GM19455 (cell line): ENCODE measurements at regions not wholly inside any gene's neighbourhood (a gene's known extent, or its start where the extent isn't known, plus 50 kb on each side); places are given as distances from the start of the nearest gene placed in this dataset.

Experiments
- ATAC-seq: cut with Tn5 transposase; IDR thresholded peaks from one replicate; pipeline ENCODE4 v1.9.1; 2021; ENCODE audit not compliant: unreplicated experiment

DNA sequence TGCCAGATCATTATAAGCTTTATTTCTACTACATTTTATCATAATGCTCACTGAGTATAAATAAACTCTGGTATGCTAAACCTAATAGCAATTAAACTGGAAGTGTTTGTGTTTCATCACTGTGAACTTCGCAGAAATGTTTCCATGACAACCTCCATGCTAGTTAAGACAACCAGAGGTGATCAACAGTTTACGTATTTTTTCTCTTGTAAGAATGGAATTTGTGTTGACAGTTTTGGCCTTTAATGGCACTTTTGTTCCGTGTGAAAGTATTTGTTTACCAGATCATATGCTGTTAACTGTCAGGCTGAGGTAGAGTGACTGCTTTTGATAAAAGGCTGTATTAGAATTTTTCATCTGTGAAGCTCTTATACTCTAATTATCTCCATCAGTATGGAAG, 212.1 kb upstream of the PPP1R3A start:
- no peak for ATAC-seq

DNA sequence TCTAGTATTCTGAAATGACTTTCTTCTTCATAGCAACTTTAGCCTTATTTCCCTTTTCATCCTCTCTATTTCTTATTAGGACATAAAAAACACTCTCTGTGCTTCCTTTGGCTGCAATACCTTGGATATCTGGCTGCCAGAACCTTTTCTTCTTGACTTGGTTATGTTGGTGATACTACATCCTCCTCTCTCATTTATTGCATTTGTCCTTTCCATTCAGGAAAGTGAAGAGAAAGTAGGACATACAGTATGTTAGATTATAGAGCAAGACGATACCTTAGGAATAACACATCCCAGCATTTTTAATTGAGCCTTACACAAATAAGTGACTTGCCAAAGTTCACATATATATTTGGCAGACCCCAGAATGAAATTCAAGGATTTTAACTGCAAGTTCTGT, 210.1 kb upstream of the PPP1R3A start:
- no peak for ATAC-seq

GRCh38 chr7:114126095-114126494, 207.3 kb upstream of the PPP1R3A start:
- no peak for ATAC-seq

GRCh38 chr7:114112806-114113205, 194.0 kb upstream of the PPP1R3A start:
- no peak for ATAC-seq

DNA sequence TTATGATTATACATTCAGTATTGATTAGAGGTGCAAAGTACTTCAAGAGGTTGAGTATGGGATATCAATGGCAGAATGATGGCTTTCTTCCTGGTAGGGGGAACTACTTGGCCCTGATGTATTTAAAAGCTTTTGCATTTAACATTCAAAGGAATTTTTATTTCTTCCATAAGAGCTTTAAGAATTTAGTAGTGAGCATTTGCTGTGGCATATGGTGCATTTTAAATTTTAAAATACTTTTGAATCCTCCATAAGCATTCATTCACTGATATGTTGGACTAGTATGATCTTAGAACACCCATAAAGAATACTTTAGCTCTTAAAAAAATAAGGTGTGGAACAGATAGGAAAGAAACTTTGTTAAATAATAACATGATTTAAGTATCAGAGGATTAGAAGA, 191.9 kb upstream of the PPP1R3A start:
- no peak for ATAC-seq

DNA sequence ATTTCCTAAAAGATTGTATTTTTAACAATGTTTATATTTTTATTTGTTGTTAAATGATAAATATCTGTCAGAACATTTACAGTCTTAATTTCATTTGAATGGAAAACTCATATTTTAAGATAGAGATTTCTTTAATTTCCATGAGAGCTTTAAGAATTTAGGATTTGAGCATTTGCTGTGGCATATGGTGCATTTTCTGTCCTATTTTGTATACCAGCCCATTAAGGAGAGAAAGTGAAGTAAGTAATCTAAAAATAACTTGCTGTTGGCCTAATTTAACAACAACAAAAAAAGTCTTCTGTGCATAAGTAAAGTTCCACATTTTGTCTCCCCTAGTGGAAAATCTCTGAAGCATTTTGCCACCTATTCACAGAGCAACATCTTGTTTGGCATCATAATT, 190.9 kb upstream of the PPP1R3A start:
- no peak for ATAC-seq

- ATAC-seq = no peak
These were observed 190.5 kb upstream of the PPP1R3A start for GRCh38 chr7:114109304-114109703.

DNA sequence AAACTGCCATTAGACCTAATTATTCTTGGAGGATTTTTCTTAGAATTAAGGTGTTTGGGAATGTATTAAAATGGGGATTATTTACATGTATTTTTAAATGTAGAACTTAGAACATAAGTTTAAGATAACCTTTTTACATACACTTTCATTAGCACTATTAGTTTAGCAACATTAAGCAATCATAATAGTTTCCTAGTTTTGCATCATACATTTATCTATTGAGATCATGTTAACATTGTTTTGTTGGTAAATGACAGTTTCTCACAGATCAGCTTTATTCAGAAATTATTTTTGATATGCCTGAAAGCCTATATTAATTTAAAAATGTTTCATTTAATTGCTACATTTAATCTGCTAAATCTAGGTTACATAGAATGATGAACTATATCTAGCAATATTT, 189.7 kb upstream of the PPP1R3A start:
- ATAC-seq = no peak

DNA sequence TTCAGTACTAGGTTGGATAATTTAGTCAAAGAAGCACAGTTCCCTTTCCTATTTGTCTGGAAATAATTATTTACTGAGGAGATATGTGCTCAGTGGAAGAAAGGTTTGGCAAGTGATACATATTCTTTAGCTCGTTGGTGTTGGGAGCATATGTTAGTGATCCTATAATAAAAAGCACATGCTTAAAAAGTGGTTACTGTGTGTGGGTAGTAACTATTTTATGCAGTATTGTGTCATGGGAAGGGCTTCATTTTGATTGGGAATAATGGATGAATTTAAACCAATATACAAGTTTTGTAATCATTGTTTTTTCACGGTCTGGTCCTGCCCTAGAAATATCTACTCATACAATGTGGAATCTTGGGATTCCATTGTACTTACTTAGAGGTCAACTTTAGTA, 188.7 kb upstream of the PPP1R3A start:
- ATAC-seq = no peak

- no peak for ATAC-seq
These were observed 185.2 kb upstream of the PPP1R3A start for GRCh38 chr7:114104035-114104434.

DNA sequence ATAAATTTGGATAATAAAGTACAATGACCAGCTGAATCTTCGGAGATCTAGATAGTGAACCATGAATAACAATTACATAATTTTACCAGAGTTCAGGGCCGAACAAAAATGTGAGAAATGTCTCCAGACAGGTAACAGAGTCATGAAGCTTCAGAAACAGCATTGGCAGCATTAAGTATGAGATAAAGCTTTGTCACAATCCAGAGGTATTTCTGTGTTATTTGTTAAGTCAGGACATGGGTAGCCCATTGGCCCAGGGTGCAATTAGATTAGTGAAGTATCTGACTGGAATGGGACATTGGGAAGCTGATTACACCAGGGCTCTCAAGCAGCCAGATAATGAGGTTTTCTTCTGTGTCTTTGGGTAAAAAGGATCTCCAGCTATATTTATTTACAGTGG, 184.2 kb upstream of the PPP1R3A start:
- no peak for ATAC-seq

- no peak for ATAC-seq
These were observed 183.3 kb upstream of the PPP1R3A start for GRCh38 chr7:114102131-114102530.

- no peak for ATAC-seq
These were observed 182.0 kb upstream of the PPP1R3A start for GRCh38 chr7:114100810-114101209.

DNA sequence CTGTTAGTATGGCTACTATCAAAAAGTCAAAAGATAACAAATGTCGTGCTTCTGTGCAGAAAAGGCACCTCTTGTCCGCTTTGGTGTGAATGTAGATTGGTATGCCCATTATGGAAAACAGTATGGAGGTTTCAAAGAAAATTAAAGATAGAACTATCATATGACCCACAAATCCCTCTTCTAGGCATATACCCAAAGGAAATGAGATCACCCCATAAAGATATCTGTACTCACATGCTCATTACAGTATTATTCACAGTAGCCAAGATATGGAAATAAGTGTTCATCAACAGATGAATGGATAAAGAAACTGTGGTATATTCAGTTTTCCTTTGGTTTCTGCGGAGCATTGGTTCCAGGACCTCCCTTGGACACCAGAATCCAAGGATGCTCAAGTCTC, 180.5 kb upstream of the PPP1R3A start:
- ATAC-seq = no peak

GRCh38 chr7:114095885-114096284, 177.1 kb upstream of the PPP1R3A start:
- ATAC-seq = no peak

GRCh38 chr7:114088470-114088940, 169.7 kb upstream of the PPP1R3A start:
- ATAC-seq = no peak

GRCh38 chr7:114087653-114088469, 169.1 kb upstream of the PPP1R3A start:
- no peak for ATAC-seq

- no peak for ATAC-seq
These were observed 168.3 kb upstream of the PPP1R3A start for GRCh38 chr7:114086914-114087652.

DNA sequence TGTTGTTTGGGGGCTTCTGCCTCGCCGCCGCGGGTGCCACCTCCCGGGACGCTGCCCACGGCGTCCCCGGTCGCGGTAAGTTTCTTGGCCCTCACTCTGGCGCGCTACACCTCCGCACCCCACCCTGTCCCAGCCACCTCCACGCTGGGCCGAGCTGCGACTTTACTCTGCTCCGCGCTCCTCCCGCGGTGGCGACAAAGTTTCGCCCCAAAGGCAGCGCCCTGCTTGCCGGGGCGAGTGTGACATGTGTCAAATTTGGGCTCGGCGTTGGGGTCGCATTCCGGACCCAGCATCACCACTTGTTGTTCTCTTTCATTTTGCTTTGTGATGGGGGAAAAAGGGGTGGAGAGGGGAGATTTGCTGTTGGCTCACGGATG, 167.7 kb upstream of the PPP1R3A start:
- no peak for ATAC-seq

DNA sequence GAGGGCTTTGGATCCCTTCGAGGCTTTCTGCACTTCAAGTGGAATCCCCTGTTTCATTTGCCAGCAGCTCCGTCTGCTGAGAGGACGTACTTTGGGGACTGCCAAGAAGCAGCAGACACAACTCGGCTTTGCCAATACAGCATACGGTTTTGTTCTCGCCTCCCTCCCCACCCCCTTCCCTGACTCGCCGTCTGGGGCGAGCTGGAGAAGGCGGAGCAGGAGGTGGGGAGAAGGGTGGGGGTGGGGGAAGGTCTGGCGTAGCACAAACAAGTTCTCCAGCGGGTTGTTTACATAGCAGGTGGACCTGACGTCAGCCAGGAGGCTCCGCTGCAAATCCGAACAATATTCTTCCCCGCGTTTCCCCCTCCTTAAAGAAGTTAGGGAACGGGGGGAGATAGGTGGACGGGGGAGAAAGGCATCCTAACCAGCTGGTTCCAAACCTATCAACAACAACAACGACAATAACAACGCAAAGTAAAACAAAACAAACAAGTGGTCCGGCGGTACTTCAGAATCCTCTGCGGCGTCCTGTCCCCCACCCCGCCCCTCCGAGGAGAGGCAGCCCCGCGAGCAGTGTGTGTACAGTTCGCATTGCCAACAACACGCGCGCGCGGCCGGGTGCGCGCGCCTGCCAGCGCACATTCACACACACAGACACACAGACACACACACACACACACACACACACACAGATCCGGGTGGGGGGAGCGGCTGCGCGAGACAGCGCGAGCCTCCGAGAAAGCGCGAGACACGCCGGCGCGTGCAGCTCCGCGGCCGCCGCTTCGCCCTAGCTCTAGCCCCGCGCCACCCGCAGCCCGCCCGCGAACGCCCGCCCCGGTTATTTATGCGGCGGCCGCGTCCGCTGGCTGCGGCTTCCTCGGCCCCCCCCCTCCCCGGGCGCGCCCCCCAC, 167.0 kb upstream of the PPP1R3A start:
- ATAC-seq = peak; percentile 40

GRCh38 chr7:114085313-114085591, 166.4 kb upstream of the PPP1R3A start:
- ATAC-seq = peak; percentile 29
